ENCODE measurements at regions not wholly inside any gene's neighbourhood (a gene's known extent, or its start where the extent isn't known, plus 50 kb on each side); places are given as distances from the start of the nearest gene placed in this dataset.
"Not testable (repeated sequence)": the region's sequence is repeated elsewhere in the genome, so short reads cannot be mapped to it uniquely, and the experiment has no call there.

- H3K27ac ChIP-seq, result no peak overlapping the region
- no peak for DNase-seq (ENCODE audit: low read depth, low spot score)
These were observed 395.8 kb downstream of the RAB38 start for GRCh38 chr11:87779276-87780067.

GRCh38 chr11:87778357-87778756, 396.9 kb downstream of the RAB38 start:
- H3K27ac ChIP-seq, result no peak overlapping the region
- DNase-seq (ENCODE audit: low read depth, low spot score), result no peak

GRCh38 chr11:87775036-87775435, 400.2 kb downstream of the RAB38 start:
- DNase-seq (ENCODE audit: low read depth, low spot score), result no peak
- H3K27ac ChIP-seq, result no peak overlapping the region

- DNase-seq (ENCODE audit: low read depth, low spot score), result no peak
These were observed 405.6 kb downstream of the RAB38 start for GRCh38 chr11:87769661-87770060.

GRCh38 chr11:87767615-87768014, 407.6 kb downstream of the RAB38 start:
- H3K27ac ChIP-seq, result no peak overlapping the region
- DNase-seq (ENCODE audit: low read depth, low spot score), result no peak

More at GRCh38 chr11:87769661-87770060, 405.6 kb downstream of the RAB38 start:
- no peak overlapping the region for H3K27ac ChIP-seq

- not testable (repeated sequence) for DNase-seq (ENCODE audit: low read depth, low spot score); H3K27ac ChIP-seq
These were observed 411.2 kb downstream of the RAB38 start for GRCh38 chr11:87764075-87764474.

GRCh38 chr11:87754685-87755084, 420.6 kb downstream of the RAB38 start:
- H3K27ac ChIP-seq, result no peak overlapping the region
- no peak for DNase-seq (ENCODE audit: low read depth, low spot score)

- H3K27ac ChIP-seq, result no peak overlapping the region
- no peak for DNase-seq (ENCODE audit: low read depth, low spot score)
These were observed 422.1 kb downstream of the RAB38 start for GRCh38 chr11:87753143-87753542.

- DNase-seq (ENCODE audit: low read depth, low spot score), result no peak
- no peak overlapping the region for H3K27ac ChIP-seq
These were observed 432.2 kb downstream of the RAB38 start for GRCh38 chr11:87743007-87743406.

- H3K27ac ChIP-seq, result no peak overlapping the region
- DNase-seq (ENCODE audit: low read depth, low spot score), result no peak
These were observed 434.3 kb downstream of the RAB38 start for GRCh38 chr11:87740968-87741367.

- H3K27ac ChIP-seq, result no peak overlapping the region
- DNase-seq (ENCODE audit: low read depth, low spot score), result no peak
These were observed 434.8 kb downstream of the RAB38 start for GRCh38 chr11:87740451-87740850.

GRCh38 chr11:87739766-87740165, 435.5 kb downstream of the RAB38 start:
- DNase-seq (ENCODE audit: low read depth, low spot score), result no peak
- no peak overlapping the region for H3K27ac ChIP-seq

GRCh38 chr11:87739261-87739660, 436.0 kb downstream of the RAB38 start:
- DNase-seq (ENCODE audit: low read depth, low spot score), result no peak
- no peak overlapping the region for H3K27ac ChIP-seq

- DNase-seq (ENCODE audit: low read depth, low spot score), result no peak
- H3K27ac ChIP-seq, result no peak overlapping the region
These were observed 438.3 kb downstream of the RAB38 start for GRCh38 chr11:87736928-87737327.

GRCh38 chr11:87726506-87726905, 448.7 kb downstream of the RAB38 start:
- H3K27ac ChIP-seq, result no peak overlapping the region
- DNase-seq (ENCODE audit: low read depth, low spot score), result no peak

- no peak overlapping the region for H3K27ac ChIP-seq
- no peak for DNase-seq (ENCODE audit: low read depth, low spot score)
These were observed 450.9 kb downstream of the RAB38 start for GRCh38 chr11:87724358-87724757.

- H3K27ac ChIP-seq, result no peak overlapping the region
- no peak for DNase-seq (ENCODE audit: low read depth, low spot score)
These were observed 452.3 kb downstream of the RAB38 start for GRCh38 chr11:87722756-87723565.

GRCh38 chr11:87719326-87720073, 455.7 kb downstream of the RAB38 start:
- H3K27ac ChIP-seq, result no peak overlapping the region
- no peak for DNase-seq (ENCODE audit: low read depth, low spot score)

GRCh38 chr11:87712802-87713202, 462.4 kb downstream of the RAB38 start:
- no peak overlapping the region for H3K27ac ChIP-seq

GRCh38 chr11:87712391-87712790, 462.9 kb downstream of the RAB38 start:
- no peak for DNase-seq (ENCODE audit: low read depth, low spot score)
- H3K27ac ChIP-seq, result no peak overlapping the region

More at GRCh38 chr11:87712802-87713202, 462.4 kb downstream of the RAB38 start:
- no peak for DNase-seq (ENCODE audit: low read depth, low spot score)

- DNase-seq (ENCODE audit: low read depth, low spot score); H3K27ac ChIP-seq: not testable (repeated sequence)
These were observed 471.7 kb downstream of the RAB38 start for GRCh38 chr11:87703589-87703988.

All from epithelial cell of prostate (primary cell).